ENCODE measurements at regions not wholly inside any gene's neighbourhood (a gene's known extent, or its start where the extent isn't known, plus 50 kb on each side); places are given as distances from the start of the nearest gene placed in this dataset.

- TF ChIP-seq CTCF (IDR thresholded peaks at IDR 0.05; ENCODE audit: insufficient read depth in 1 of 2, low read depth in 1 of 2, low read length in 1 of 2, severe bottlenecking in 1 of 2, unreplicated experiment in 1 of 2), result no peak
- intact Hi-C loops (cut with micrococcal nuclease; ENCODE audit: unreplicated experiment), result no loop called here
- no TSS peak for BruUV-seq (replicated peaks)
- H3K4me3 ChIP-seq (ENCODE audit: low read depth, low read length), result no peak overlapping the region
- H3K9me3 ChIP-seq, result peaks cover 12% of the 10 kb centered on the region
- no peaks in the 10 kb centered on the region for H3K36me3 ChIP-seq (ENCODE audit: control insufficient read depth, insufficient read depth, low read length)
- peaks cover 13% of the 10 kb centered on the region for H3K9me3 Mint-ChIP-seq (ENCODE audit: unreplicated experiment)
- ChIA-PET CTCF (interaction anchor here (0.9 kb wide), 1 partner anchor 93 kb away, joined by 3 read pairs; no protein-coding TSS in a partner anchor), POLR2A (no interaction called here)
- H3K36me3 Mint-ChIP-seq (ENCODE audit: insufficient read depth, unreplicated experiment), result no peaks in the 10 kb centered on the region
- H3K4me1 ChIP-seq, result no peaks in the 10 kb centered on the region
- no peak overlapping the region for H3K4me3 Mint-ChIP-seq (ENCODE audit: unreplicated experiment)
- no peak overlapping the region for H3K27ac Mint-ChIP-seq (ENCODE audit: unreplicated experiment)
- H3K27me3 Mint-ChIP-seq (ENCODE audit: insufficient read depth, unreplicated experiment), result no peaks in the 10 kb centered on the region
- DNase-seq, result no peak
- no peaks in the 10 kb centered on the region for H3K27me3 ChIP-seq (replicated peaks; ENCODE audit: control insufficient read depth, insufficient read depth, low read length)
- peaks cover 2% of the 10 kb centered on the region for H3K4me1 Mint-ChIP-seq (ENCODE audit: low read depth, unreplicated experiment)
Observed at GRCh38 chr3:31047673-31048072, 153.2 kb upstream of the GADL1 start.

- no peaks in the 10 kb centered on the region for H3K4me1 Mint-ChIP-seq (ENCODE audit: low read depth, unreplicated experiment)
- no TSS peak for BruUV-seq (replicated peaks)
- no peak for TF ChIP-seq CTCF (IDR thresholded peaks at IDR 0.05; ENCODE audit: insufficient read depth in 1 of 2, low read depth in 1 of 2, low read length in 1 of 2, severe bottlenecking in 1 of 2, unreplicated experiment in 1 of 2)
- H3K4me3 ChIP-seq (ENCODE audit: low read depth, low read length), result no peak overlapping the region
- no peaks in the 10 kb centered on the region for H3K27me3 Mint-ChIP-seq (ENCODE audit: insufficient read depth, unreplicated experiment)
- H3K27me3 ChIP-seq (replicated peaks; ENCODE audit: control insufficient read depth, insufficient read depth, low read length), result no peaks in the 10 kb centered on the region
- H3K4me3 Mint-ChIP-seq (ENCODE audit: unreplicated experiment), result no peak overlapping the region
- peaks cover 8% of the 10 kb centered on the region for H3K9me3 Mint-ChIP-seq (ENCODE audit: unreplicated experiment)
- H3K36me3 ChIP-seq (ENCODE audit: control insufficient read depth, insufficient read depth, low read length), result no peaks in the 10 kb centered on the region
- CTCF ChIA-PET, result interaction anchor here (0.9 kb wide), 1 partner anchor 93 kb away, joined by 3 read pairs; no protein-coding TSS in a partner anchor
- DNase-seq, result no peak
- no peak overlapping the region for H3K27ac Mint-ChIP-seq (ENCODE audit: unreplicated experiment)
- no peaks in the 10 kb centered on the region for H3K36me3 Mint-ChIP-seq (ENCODE audit: insufficient read depth, unreplicated experiment)
- no peaks in the 10 kb centered on the region for H3K4me1 ChIP-seq
- H3K9me3 ChIP-seq, result peaks cover 7% of the 10 kb centered on the region
- intact Hi-C loops (cut with micrococcal nuclease; ENCODE audit: unreplicated experiment), result no loop called here
- POLR2A ChIA-PET, result no interaction called here
Observed at GRCh38 chr3:31048143-31048542, 153.7 kb upstream of the GADL1 start.

GRCh38 chr3:31050296-31050695, 155.8 kb upstream of the GADL1 start:
- no peaks in the 10 kb centered on the region for H3K36me3 ChIP-seq (ENCODE audit: control insufficient read depth, insufficient read depth, low read length)
- H3K9me3 ChIP-seq, result no peaks in the 10 kb centered on the region; the same call in 1 of the 2 replicates
- Mint-ChIP-seq H3K4me3 (ENCODE audit: unreplicated experiment) (no peak overlapping the region), H3K4me1 (ENCODE audit: low read depth, unreplicated experiment) (no peaks in the 10 kb centered on the region), H3K27ac (ENCODE audit: unreplicated experiment) (no peak overlapping the region), H3K27me3 (ENCODE audit: insufficient read depth, unreplicated experiment) (no peaks in the 10 kb centered on the region), H3K36me3 (ENCODE audit: insufficient read depth, unreplicated experiment) (no peaks in the 10 kb centered on the region), H3K9me3 (ENCODE audit: unreplicated experiment) (no peaks in the 10 kb centered on the region)
- no peak overlapping the region for H3K4me3 ChIP-seq (ENCODE audit: low read depth, low read length)
- CTCF ChIA-PET, result no interaction called here
- no TSS peak for BruUV-seq (replicated peaks)
- POLR2A ChIA-PET, result no interaction called here
- no peak for TF ChIP-seq CTCF (IDR thresholded peaks at IDR 0.05; ENCODE audit: insufficient read depth in 1 of 2, low read depth in 1 of 2, low read length in 1 of 2, severe bottlenecking in 1 of 2, unreplicated experiment in 1 of 2)
- no peaks in the 10 kb centered on the region for H3K4me1 ChIP-seq
- no peak for DNase-seq
- H3K27me3 ChIP-seq (replicated peaks; ENCODE audit: control insufficient read depth, insufficient read depth, low read length), result no peaks in the 10 kb centered on the region
- intact Hi-C loops (cut with micrococcal nuclease; ENCODE audit: unreplicated experiment), result no loop called here
